Stimulated activated CD4-positive, alpha-beta T cell treated with anti-CD3 and anti-CD28 coated beads, Interleukin-1b, Interleukin-23, amount 100 ng/mL, for 1 hour (primary cell): ENCODE measurements at regions not wholly inside any gene's neighbourhood (a gene's known extent, or its start where the extent isn't known, plus 50 kb on each side); places are given as distances from the start of the nearest gene placed in this dataset.

ENCODE experiments used
- DNase-seq, 2 donors: peaks; one replicate each; pipeline ENCODE4 v3.0.0-alpha.2; 2020; ENCODE audit warnings: low read depth in 2 of 2

DNA sequence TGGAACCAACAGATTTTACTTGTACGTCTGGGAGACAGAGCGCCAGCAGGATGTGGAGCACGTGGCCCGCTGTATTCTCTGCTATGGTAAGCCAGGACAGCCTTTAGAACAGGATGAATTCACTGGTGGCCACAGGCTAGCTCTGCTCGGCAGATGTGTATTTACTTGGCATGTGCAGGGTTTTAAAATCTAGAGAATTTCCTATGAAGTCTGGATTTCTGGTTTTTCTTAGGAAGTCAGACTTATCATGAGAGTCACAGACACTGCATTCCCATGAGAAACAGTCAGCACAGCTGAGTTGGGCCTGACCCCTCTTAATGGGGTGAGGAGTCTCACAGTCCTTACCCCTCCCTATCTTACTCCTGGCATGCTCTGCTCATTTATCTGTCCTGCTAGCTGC, 84.6 kb upstream of the COL6A5 start:
- DNase-seq, result no peak

DNA sequence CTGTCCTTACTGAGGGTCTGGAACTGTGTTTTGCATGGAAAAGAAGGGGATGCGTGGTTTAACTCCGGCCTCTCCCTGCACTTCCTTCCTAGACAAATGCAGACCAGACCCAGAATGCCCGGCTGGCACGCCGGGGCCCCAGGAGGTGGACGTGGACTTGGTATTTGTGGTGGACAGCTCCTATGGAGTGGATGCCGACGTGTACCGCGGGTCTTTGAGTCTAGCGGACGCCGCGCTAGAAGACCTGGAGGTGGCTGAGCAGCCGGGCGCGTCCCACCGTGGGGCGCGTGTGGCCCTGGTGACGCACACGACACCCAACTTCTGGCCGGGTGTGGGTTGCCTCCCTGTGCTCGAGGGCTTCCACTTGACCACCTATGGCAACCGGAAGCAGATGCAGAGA, 81.8 kb upstream of the COL6A5 start:
- DNase-seq, result no peak

DNA sequence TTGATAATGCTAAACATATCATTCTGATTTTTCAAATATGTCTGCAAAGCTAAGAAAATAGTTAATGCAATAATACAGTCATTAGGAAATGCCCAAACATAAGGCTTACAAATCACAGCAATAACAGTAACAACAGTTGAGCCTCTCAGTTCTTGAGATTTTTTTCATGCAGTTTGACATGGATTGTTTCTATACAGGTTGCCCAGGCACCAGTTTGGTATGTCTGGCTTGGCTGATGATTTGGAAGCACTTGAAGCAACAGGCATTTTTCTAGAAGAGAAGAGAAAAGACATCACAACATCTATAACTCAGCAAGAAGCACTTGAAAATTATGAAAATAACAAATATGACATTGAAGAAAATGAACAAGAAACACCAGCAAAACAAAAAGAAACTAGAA, 78.7 kb upstream of the COL6A5 start:
- no peak for DNase-seq

DNA sequence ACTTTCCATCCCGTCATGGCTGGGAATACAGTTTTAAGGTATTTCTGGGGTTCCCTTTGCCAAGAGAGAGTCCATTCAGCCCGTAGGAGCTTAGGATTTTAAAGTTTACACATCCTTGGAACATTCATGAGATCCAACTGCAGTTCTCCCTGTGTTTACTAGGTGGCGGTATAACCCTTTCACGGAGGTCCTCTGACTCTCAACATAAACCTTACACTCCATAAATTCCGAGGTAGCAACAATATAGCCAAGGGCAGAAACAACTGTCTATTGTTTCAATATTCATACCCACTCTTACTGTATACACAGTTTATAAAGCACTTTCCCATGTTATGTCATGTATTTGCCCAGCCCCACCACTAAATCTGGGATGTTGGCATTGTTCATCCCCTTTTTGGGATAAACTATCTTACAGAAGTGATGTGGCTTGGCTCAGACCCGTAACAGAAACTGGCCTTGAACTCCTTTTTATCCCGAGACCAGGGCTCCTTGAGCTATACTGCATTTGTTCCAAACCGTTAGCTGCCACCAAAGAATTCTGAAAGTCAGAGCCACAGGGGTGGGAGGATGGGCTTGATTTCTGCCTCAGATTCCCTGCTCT, 69.2 kb upstream of the COL6A5 start:
- no peak for DNase-seq

DNA sequence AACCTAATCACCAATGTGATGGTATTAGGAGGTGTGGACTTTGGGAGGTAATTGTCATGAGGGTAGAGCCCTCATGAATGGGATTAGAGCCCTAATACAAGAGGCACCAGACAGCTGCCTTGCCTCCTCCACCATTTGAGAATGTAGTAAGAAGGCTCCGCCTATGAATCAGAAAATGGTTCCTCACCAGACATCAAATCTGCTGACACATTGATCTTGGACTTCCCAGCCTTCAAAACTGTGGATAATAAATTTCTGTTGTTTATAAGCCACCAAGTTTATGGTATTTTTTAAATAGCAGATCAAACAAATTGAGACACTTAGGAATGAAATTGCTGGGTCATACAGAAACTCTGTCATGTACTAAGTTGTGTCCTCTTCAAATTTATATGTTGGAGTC, 56.8 kb upstream of the COL6A5 start:
- no peak for DNase-seq

DNA sequence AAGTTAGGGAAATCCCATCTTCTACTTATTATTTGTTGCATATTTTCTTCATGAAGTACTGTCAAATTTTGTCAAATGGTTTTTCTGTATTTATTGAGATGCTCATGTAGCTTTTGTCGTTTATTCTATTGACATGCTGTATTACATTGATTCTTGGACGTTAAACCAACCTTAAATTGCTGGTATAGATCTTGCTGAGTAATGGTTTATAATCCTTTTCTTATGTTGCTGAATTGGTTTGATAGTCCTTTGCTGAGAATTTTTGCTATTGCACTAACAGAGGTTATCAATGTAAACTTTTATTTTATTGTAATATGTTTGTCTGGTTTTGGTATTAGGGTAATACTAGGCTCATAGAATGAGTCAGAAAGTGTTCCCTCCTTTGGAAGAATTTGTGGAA, 54.3 kb upstream of the COL6A5 start:
- no peak for DNase-seq

DNA sequence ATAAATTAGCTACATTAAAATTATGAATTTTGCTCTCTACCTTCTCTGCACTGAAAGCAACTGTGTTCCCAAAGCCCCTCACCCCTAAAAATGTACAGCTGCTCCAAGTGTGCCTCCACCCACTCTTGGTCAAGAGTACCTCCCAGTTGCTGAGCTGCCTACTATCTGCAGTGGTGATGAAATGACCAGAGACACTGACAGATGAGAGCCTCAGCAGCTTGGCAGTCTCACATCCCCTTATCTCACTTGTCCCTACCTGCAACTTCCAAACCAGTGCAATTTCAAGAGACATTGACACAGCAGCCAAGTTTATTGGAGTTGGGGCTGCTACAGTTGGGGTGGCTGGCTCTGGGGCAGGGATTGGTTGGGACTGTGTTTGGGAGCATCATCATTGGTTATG, 52.2 kb upstream of the COL6A5 start:
- DNase-seq, result no peak
